ENCODE measurements at regions not wholly inside any gene's neighbourhood (a gene's known extent, or its start where the extent isn't known, plus 50 kb on each side); places are given as distances from the start of the nearest gene placed in this dataset.

DNA sequence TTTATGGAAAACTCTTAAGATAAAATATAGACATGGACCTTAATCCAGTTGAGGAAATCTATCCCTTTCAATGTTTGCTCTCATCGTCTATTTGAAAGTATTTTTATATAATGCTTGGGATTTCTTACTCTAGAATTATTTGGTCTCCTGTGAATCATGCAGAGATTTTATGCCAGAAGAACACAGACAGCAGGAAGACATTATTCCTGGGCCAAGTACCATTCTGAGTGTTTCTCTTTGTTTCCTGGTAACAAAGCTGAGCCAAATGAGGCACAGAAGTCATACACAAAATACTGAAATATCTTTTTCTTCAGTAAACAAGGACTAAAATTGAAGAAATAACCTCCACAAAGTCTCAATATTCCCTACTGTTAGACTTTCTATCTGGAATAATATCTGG is 538.2 kb upstream of the EYS start (continued):
- TF ChIP-seq, protein P1, sequence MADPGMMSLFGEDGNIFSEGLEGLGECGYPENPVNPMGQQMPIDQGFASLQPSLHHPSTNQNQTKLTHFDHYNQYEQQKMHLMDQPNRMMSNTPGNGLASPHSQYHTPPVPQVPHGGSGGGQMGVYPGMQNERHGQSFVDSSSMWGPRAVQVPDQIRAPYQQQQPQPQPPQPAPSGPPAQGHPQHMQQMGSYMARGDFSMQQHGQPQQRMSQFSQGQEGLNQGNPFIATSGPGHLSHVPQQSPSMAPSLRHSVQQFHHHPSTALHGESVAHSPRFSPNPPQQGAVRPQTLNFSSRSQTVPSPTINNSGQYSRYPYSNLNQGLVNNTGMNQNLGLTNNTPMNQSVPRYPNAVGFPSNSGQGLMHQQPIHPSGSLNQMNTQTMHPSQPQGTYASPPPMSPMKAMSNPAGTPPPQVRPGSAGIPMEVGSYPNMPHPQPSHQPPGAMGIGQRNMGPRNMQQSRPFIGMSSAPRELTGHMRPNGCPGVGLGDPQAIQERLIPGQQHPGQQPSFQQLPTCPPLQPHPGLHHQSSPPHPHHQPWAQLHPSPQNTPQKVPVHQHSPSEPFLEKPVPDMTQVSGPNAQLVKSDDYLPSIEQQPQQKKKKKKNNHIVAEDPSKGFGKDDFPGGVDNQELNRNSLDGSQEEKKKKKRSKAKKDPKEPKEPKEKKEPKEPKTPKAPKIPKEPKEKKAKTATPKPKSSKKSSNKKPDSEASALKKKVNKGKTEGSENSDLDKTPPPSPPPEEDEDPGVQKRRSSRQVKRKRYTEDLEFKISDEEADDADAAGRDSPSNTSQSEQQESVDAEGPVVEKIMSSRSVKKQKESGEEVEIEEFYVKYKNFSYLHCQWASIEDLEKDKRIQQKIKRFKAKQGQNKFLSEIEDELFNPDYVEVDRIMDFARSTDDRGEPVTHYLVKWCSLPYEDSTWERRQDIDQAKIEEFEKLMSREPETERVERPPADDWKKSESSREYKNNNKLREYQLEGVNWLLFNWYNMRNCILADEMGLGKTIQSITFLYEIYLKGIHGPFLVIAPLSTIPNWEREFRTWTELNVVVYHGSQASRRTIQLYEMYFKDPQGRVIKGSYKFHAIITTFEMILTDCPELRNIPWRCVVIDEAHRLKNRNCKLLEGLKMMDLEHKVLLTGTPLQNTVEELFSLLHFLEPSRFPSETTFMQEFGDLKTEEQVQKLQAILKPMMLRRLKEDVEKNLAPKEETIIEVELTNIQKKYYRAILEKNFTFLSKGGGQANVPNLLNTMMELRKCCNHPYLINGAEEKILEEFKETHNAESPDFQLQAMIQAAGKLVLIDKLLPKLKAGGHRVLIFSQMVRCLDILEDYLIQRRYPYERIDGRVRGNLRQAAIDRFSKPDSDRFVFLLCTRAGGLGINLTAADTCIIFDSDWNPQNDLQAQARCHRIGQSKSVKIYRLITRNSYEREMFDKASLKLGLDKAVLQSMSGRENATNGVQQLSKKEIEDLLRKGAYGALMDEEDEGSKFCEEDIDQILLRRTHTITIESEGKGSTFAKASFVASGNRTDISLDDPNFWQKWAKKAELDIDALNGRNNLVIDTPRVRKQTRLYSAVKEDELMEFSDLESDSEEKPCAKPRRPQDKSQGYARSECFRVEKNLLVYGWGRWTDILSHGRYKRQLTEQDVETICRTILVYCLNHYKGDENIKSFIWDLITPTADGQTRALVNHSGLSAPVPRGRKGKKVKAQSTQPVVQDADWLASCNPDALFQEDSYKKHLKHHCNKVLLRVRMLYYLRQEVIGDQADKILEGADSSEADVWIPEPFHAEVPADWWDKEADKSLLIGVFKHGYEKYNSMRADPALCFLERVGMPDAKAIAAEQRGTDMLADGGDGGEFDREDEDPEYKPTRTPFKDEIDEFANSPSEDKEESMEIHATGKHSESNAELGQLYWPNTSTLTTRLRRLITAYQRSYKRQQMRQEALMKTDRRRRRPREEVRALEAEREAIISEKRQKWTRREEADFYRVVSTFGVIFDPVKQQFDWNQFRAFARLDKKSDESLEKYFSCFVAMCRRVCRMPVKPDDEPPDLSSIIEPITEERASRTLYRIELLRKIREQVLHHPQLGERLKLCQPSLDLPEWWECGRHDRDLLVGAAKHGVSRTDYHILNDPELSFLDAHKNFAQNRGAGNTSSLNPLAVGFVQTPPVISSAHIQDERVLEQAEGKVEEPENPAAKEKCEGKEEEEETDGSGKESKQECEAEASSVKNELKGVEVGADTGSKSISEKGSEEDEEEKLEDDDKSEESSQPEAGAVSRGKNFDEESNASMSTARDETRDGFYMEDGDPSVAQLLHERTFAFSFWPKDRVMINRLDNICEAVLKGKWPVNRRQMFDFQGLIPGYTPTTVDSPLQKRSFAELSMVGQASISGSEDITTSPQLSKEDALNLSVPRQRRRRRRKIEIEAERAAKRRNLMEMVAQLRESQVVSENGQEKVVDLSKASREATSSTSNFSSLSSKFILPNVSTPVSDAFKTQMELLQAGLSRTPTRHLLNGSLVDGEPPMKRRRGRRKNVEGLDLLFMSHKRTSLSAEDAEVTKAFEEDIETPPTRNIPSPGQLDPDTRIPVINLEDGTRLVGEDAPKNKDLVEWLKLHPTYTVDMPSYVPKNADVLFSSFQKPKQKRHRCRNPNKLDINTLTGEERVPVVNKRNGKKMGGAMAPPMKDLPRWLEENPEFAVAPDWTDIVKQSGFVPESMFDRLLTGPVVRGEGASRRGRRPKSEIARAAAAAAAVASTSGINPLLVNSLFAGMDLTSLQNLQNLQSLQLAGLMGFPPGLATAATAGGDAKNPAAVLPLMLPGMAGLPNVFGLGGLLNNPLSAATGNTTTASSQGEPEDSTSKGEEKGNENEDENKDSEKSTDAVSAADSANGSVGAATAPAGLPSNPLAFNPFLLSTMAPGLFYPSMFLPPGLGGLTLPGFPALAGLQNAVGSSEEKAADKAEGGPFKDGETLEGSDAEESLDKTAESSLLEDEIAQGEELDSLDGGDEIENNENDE (IDR thresholded peaks at IDR 0.05; ENCODE audit: low read depth, low read length), result no peak
- TF ChIP-seq MTA3 (IDR thresholded peaks at IDR 0.05; ENCODE audit: borderline replicate concordance), result no peak
- TF ChIP-seq ZNF444 (CRISPR knock-in tag; IDR thresholded peaks at IDR 0.05), result no peak
- TF ChIP-seq, protein P2, sequence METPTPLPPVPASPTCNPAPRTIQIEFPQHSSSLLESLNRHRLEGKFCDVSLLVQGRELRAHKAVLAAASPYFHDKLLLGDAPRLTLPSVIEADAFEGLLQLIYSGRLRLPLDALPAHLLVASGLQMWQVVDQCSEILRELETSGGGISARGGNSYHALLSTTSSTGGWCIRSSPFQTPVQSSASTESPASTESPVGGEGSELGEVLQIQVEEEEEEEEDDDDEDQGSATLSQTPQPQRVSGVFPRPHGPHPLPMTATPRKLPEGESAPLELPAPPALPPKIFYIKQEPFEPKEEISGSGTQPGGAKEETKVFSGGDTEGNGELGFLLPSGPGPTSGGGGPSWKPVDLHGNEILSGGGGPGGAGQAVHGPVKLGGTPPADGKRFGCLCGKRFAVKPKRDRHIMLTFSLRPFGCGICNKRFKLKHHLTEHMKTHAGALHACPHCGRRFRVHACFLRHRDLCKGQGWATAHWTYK (CRISPR knock-in tag; IDR thresholded peaks at IDR 0.05), result no peak
- no peak for TF ChIP-seq CHD1 (IDR thresholded peaks at IDR 0.05; ENCODE audit: low read length)
- TF ChIP-seq ETS2 (tag; IDR thresholded peaks at IDR 0.05; ENCODE audit: borderline replicate concordance, poor library complexity, severe bottlenecking), result no peak
- no peak for TF ChIP-seq FOXP1 (CRISPR knock-in tag; IDR thresholded peaks at IDR 0.05)
- no peak for TF ChIP-seq SRSF3 (IDR thresholded peaks at IDR 0.05; ENCODE audit: insufficient read depth, low read length)

Measured in K562 (cell line).